HG03354 (cell line): ENCODE measurements at regions not wholly inside any gene's neighbourhood (a gene's known extent, or its start where the extent isn't known, plus 50 kb on each side); places are given as distances from the start of the nearest gene placed in this dataset.

Experiments used
- ATAC-seq: cut with Tn5 transposase; IDR thresholded peaks from one replicate; pipeline ENCODE4 v1.9.1; 2021; ENCODE audit warnings: mild to moderate bottlenecking; ENCODE audit not compliant: unreplicated experiment, poor library complexity, severe bottlenecking

DNA sequence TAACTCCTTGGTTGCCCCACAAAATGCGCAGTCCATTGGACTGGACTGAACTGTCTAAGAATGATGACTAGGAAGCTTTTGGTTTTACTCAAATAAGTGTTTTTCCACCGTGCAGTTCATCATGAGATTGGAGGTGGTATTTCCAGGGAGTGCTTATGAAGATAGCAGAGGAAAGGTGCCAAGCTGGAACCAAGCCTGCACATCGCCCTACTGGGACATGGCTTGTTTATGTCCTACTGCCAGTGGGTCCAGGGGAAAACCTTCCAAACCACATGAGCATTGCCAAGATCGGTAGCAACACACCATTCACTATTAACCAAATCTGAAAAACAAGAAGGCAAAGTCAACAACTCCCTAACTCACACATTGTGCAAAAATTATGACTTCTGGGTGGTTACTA, 54.7 kb upstream of the DSCAM start:
- no peak for ATAC-seq

GRCh38 chr21:40902299-40902698, 55.3 kb upstream of the DSCAM start:
- ATAC-seq = no peak

DNA sequence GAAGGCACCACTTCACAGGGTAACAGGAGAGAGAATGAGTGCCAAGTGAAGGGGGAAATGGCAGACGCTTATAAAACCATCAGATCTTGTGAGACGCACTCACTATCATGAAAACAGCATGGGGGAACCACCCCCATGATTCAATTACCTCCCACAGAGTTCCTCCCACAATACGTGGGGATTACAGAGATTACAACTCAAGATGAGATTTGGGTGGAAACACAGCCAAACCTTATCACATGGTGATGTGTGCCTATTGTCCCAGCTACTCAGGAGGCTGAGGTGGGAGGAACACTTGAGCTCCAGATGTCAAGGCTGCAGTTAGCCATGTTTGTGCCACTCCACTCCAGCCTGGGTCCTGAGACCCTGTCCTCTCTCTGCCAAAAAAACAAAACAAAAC, 56.0 kb upstream of the DSCAM start:
- ATAC-seq = no peak

- no peak for ATAC-seq
These were observed 58.3 kb upstream of the DSCAM start for GRCh38 chr21:40905251-40905650.

GRCh38 chr21:40912375-40912774, 65.4 kb upstream of the DSCAM start:
- no peak for ATAC-seq

GRCh38 chr21:40915114-40915513, 68.2 kb upstream of the DSCAM start:
- no peak for ATAC-seq

DNA sequence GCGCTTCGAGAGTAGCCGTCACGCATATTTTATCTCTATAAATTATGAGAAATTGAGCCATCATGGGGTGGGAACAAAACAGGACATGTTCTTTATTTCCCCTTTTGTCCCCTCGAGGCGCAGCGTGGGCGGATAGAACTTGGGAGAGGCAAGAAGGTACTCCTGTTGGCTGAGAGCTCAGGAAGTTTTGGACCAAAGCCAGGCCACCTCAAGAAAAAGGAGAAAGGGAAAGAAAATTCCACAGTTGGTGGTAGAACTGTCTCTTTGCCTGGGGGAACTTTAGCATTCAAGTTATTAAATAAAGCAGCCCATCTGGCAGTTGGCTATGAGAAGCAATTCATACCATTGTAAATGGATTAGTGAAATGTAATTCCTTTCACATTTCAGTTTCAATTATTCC, 76.4 kb upstream of the DSCAM start:
- no peak for ATAC-seq

- no peak for ATAC-seq
These were observed 76.9 kb upstream of the DSCAM start for GRCh38 chr21:40923901-40924300.

- no peak for ATAC-seq
These were observed 77.7 kb upstream of the DSCAM start for GRCh38 chr21:40924641-40925040.

DNA sequence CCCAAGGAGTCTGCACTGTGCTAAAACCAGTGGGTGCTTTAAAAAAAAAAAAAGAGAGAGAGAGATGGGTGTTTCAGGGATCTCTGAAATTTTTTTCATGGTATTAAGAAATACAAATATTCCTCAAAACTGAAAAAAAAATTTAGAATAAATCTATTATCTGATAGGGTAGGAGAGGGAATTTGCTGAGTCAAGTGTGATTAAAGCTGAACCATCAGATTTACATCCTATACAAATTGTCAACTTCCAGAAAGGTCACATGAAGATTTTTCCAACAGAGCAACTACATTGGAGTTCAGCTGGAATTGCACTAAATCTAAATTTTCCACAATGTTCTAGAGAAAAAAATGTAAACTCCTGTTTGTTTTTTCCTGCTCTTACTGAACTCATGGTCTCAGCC, 79.3 kb upstream of the DSCAM start:
- ATAC-seq = no peak

DNA sequence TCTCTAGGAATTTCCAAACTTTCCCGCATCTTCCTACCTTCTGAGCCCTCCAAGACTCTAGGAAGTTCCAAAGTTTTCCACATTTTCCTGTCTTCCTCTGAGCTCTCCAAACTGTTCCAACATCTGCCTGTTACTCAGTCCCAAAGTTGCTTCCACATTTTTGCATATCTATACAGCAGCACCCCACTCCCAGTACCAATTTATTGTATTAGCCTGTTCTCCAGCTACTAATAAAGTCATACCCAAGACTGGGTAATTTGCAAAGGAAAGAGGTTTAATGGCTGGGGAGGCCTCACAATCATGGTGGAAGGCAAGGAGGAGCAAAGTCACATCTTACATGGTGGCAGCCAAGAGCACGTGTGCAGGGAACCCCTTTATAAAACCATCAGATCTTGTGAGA, 82.9 kb upstream of the DSCAM start:
- no peak for ATAC-seq

DNA sequence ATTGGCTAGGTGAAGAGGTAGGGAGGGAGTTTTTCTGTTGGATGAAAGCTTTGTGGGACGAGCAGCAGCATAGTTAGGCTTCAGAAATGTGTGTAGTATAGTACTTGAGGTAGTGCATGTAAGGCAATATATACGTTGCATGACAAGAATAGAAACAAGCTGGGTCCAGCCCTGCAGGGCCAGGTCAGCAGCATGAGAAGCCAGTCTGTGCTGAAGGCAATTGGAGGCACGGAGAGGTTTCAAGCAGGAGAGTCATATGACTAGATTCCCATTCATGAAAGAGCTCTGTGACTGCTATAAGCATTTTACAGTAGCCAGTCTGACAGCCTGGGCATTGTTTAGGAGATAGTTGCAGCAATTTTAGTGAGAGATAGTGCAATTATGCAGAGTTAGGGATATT, 84.2 kb upstream of the DSCAM start:
- no peak for ATAC-seq

- no peak for ATAC-seq
These were observed 89.2 kb upstream of the DSCAM start for GRCh38 chr21:40936178-40936577.

- ATAC-seq = no peak
These were observed 89.9 kb upstream of the DSCAM start for GRCh38 chr21:40936771-40937261.

- ATAC-seq = no peak
These were observed 91.1 kb upstream of the DSCAM start for GRCh38 chr21:40938078-40938477.

DNA sequence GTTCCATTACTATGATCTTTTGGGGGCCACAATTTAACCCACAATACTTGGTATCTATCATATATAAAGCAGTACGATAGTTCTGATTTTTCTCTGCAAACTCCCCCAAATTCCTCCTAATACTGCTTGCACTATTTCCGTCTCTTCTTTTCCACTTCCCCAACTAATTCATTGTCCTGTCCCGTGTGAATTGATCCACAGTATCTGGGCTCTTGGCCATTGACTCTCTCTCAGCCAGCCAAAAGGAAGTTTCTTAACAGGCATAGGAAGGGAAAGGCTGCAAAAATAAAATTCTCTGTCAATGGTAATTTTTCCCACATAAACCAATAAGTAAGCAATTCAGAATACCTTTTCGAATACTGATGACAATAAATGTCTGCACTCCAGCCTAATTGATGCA, 91.7 kb upstream of the DSCAM start:
- no peak for ATAC-seq

GRCh38 chr21:40947713-40948112, 100.8 kb upstream of the DSCAM start:
- no peak for ATAC-seq

- no peak for ATAC-seq
These were observed 104.0 kb upstream of the DSCAM start for GRCh38 chr21:40950970-40951369.

DNA sequence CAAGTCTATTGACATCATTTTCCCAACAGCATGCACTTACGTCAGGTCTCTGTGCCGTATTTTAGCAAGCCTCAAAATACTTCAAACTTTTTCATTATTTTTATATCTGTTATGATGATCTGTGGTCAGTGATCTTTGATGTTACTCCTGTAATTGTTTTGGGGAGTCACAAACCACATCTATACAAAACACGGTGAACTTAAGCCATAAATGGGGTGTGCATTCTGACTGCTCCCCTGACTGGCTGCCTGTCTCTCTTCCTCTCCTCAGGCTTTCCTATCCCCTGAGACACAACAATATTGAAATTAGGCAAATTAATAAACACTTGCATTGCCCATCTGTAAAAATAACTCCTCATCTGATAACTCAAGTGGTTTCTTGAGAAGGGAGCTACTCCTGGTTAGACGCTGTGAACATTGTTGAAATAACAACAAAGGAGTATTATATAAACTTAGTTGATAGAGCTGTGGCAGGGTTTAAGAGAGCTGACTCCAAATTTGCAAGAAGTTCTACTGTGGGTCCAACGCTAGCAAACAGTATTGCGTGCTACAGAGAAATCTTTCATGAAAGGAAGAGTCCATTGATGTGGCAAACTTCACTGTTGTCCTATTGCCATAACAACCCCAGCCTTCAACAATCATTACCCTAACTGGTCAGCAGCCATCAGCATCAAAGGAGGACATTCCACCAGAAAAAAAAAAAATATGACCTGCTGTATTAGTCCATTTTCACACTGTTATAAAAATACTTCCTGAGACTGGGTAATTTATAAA, 105.8 kb upstream of the DSCAM start:
- no peak for ATAC-seq

- ATAC-seq = no peak
These were observed 117.7 kb upstream of the DSCAM start for GRCh38 chr21:40964691-40965090.

GRCh38 chr21:40967771-40968170, 120.8 kb upstream of the DSCAM start:
- ATAC-seq = no peak

- ATAC-seq = no peak
These were observed 125.2 kb upstream of the DSCAM start for GRCh38 chr21:40972151-40972550.
